HepG2 (cell line): ENCODE measurements at regions not wholly inside any gene's neighbourhood (a gene's known extent, or its start where the extent isn't known, plus 50 kb on each side); places are given as distances from the start of the nearest gene placed in this dataset.

ENCODE experiments used
- ATAC-seq: fragments of 200-7000 bp; cut with Tn5 transposase; 3 replicates; pipeline ENCODE4 v1.9.1; 2020; ENCODE audit warnings: mild to moderate bottlenecking, moderate library complexity
- BruUV-seq: library from RNA; stranded (reverse); fragments of 400-500 nt; replicated peaks from 2 replicates; lab custom pipeline; 2021; lab: Mats Ljungman, UMichigan
- CTCF ChIA-PET: fragments of 300-600 bp; formaldehyde crosslinking; extraction: SDS; loops from one replicate; lab custom pipeline; 2021; ENCODE audit warnings: low total read pairs, inconsistent platforms, low intra/inter-chr PET ratio; lab: Yijun Ruan, JAX
- POLR2A ChIA-PET: fragments of 350-600 bp; sonication (Branson Sonifier 250); formaldehyde crosslinking; loops from one replicate; lab custom pipeline; 2020; ENCODE audit warnings: antibody characterized with exemption, inconsistent platforms; lab: Yijun Ruan, JAX
- DNase-seq: peaks from one replicate; pipeline ENCODE4 v3.0.0-alpha.2; 2015; ENCODE audit warnings: low spot score
- FAIRE-seq: peaks from 3 replicates; lab custom pipeline; 2011; peaks lifted over from hg19 to GRCh38; lab: Jason Lieb, UNC
- H2AFZ ChIP-seq: one replicate; pipeline ENCODE4 v1.6.1; 2011; ENCODE audit warnings: low read length, inconsistent platforms
- H3K27ac ChIP-seq: fragments of 300-600 bp; 3 replicates; pipeline ENCODE4 v1.8.0; 2011; ENCODE audit warnings: mixed run types, mild to moderate bottlenecking, mixed read lengths, low read length, inconsistent platforms; ENCODE audit not compliant: insufficient read depth; ENCODE audit errors: extremely low read length
- H3K27me3 ChIP-seq, 2 experiments: fragments of 200-600 bp in 1 of 2; 2 replicates in 1 of 2; 3 replicates in 1 of 2; pipeline versions ENCODE4 v1.6.0 to v1.8.0; 2011; ENCODE audit warnings: low read length in 2 of 2, mild to moderate bottlenecking in 2 of 2, moderate library complexity in 2 of 2, inconsistent platforms in 1 of 2; ENCODE audit not compliant: insufficient read depth in 2 of 2, control insufficient read depth in 1 of 2
- H3K36me3 ChIP-seq, 2 experiments: fragments of 200-600 bp in 1 of 2; replicated peaks in 1 of 2; 2 replicates in 1 of 2; 3 replicates in 1 of 2; pipeline versions ENCODE4 v1.5.1 to v1.8.0; 2011; ENCODE audit warnings: low read length in 2 of 2, inconsistent platforms in 1 of 2; ENCODE audit not compliant: insufficient read depth in 2 of 2, control insufficient read depth in 1 of 2
- H3K4me1 ChIP-seq: 2 replicates; pipeline ENCODE4 v1.5.1; 2012; ENCODE audit warnings: low read length, inconsistent platforms; ENCODE audit not compliant: insufficient read depth
- H3K4me2 ChIP-seq: 2 replicates; pipeline ENCODE4 v1.6.0; 2011; ENCODE audit warnings: low read depth, low read length, inconsistent platforms
- H3K4me3 ChIP-seq, 3 experiments: fragments of 200-600 bp in 1 of 3; sonication (generic), shearing (Covaris generic) in 1 of 3; replicated peaks in 1 of 3; 2 replicates each; pipeline ENCODE4 v1.5.1; 2011 to 2016; ENCODE audit warnings: low read length in 3 of 3, inconsistent platforms in 2 of 3, low read depth in 2 of 3, mild to moderate bottlenecking in 2 of 3, control low read depth in 1 of 3, mixed read lengths in 1 of 3; ENCODE audit not compliant: insufficient read depth in 1 of 3
- H3K79me2 ChIP-seq: one replicate; pipeline ENCODE4 v1.6.1; 2011; ENCODE audit warnings: low read length, inconsistent platforms; ENCODE audit not compliant: insufficient read depth
- H3K9ac ChIP-seq: 2 replicates; pipeline ENCODE4 v1.6.0; 2011; ENCODE audit warnings: mild to moderate bottlenecking, low read depth, low read length, inconsistent platforms; ENCODE audit not compliant: insufficient read depth
- H3K9me3 ChIP-seq: 2 replicates; pipeline ENCODE4 v1.5.1; 2012; ENCODE audit warnings: mild to moderate bottlenecking, low read length
- H4K20me1 ChIP-seq: 2 replicates; pipeline ENCODE4 v1.6.0; 2011; ENCODE audit warnings: inconsistent platforms, mild to moderate bottlenecking, low read length, moderate library complexity; ENCODE audit not compliant: insufficient read depth
- AKAP8 ChIP-seq: sonication (generic); formaldehyde crosslinking; IDR thresholded peaks from 2 replicates; pipeline ENCODE4 v1.5.1; 2020; ENCODE audit warnings: mild to moderate bottlenecking, missing genetic modification reagents
- CHCHD3 ChIP-seq: sonication (generic); formaldehyde crosslinking; IDR thresholded peaks from 2 replicates; pipeline ENCODE4 v1.8.0; 2022; ENCODE audit warnings: mild to moderate bottlenecking, missing genetic modification reagents, moderate library complexity
- ELF4 ChIP-seq: sonication (generic); formaldehyde crosslinking; IDR thresholded peaks from 2 replicates; pipeline ENCODE4 v1.5.0; 2020; ENCODE audit warnings: missing genetic modification reagents, mild to moderate bottlenecking, moderate library complexity, borderline replicate concordance
- JUNB ChIP-seq: sonication (generic); formaldehyde crosslinking; IDR thresholded peaks from 2 replicates; pipeline ENCODE4 v1.8.0; 2022; ENCODE audit warnings: missing genetic modification reagents, mild to moderate bottlenecking, borderline replicate concordance
- KAT2B ChIP-seq: fragments of 150-350 bp; IDR thresholded peaks from 2 replicates; pipeline ENCODE4 v1.6.1; 2014; ENCODE audit warnings: low read depth, low read length, borderline replicate concordance
- KDM4B ChIP-seq: sonication (generic); formaldehyde crosslinking; IDR thresholded peaks from 2 replicates; pipeline ENCODE4 v1.4.0; 2020; ENCODE audit warnings: missing genetic modification reagents
- MBD4 ChIP-seq: IDR thresholded peaks from 2 replicates; pipeline ENCODE4 v1.6.1; 2012; ENCODE audit warnings: low read length, inconsistent platforms, borderline replicate concordance
- PRMT3 ChIP-seq: sonication (generic); formaldehyde crosslinking; IDR thresholded peaks from 2 replicates; pipeline ENCODE4 v1.8.1; 2022; ENCODE audit warnings: low read depth, mild to moderate bottlenecking, moderate library complexity, missing genetic modification reagents, borderline replicate concordance
- SIN3B ChIP-seq: fragments of 150-350 bp; IDR thresholded peaks from 2 replicates; pipeline ENCODE4 v1.6.1; 2014; ENCODE audit warnings: low read length
- SRY ChIP-seq: sonication (generic); formaldehyde crosslinking; IDR thresholded peaks from 2 replicates; pipeline ENCODE4 v1.8.0; 2022; ENCODE audit warnings: mild to moderate bottlenecking, missing genetic modification reagents
- ZNF776 ChIP-seq: sonication (generic); formaldehyde crosslinking; IDR thresholded peaks from 2 replicates; pipeline ENCODE4 v1.4.0; 2020; ENCODE audit warnings: mild to moderate bottlenecking, missing genetic modification reagents
- WGBS: methylation state at CpG from one replicate; pipeline ENCODE4 v1.1.6; 2017; ENCODE audit warnings: low lambda C conversion rate; 5-methylcytosine and 5-hydroxymethylcytosine counted together
- in situ Hi-C: cut with HindIII; loops from 2 replicates; pipeline ENCODE4 v1.10.0; 2017; ENCODE audit warnings: low pct_unique_long_range_greater_than_20kb; ENCODE audit not compliant: extremely low pct_ligation_motif_present
- intact Hi-C: fragments of 100-400 bp; cut with micrococcal nuclease; formaldehyde crosslinking; loops from one replicate; pipeline ENCODE4 v1.10.0; 2022; ENCODE audit not compliant: unreplicated experiment
- TF ChIP-seq, protein P1 (sequence below): sonication (generic); formaldehyde crosslinking; IDR thresholded peaks from 2 replicates; pipeline ENCODE4 v1.5.0; 2020; ENCODE audit warnings: mild to moderate bottlenecking, missing genetic modification reagents, borderline replicate concordance
- TF ChIP-seq, protein P2 (sequence below): IDR thresholded peaks from 2 replicates; pipeline ENCODE4 v1.6.1; 2016; ENCODE audit warnings: mild to moderate bottlenecking
- TF ChIP-seq, protein P3 (sequence below): sonication (generic); formaldehyde crosslinking; IDR thresholded peaks from 2 replicates; pipeline ENCODE4 v1.4.0; 2020; ENCODE audit warnings: missing genetic modification reagents, borderline replicate concordance

DNA sequence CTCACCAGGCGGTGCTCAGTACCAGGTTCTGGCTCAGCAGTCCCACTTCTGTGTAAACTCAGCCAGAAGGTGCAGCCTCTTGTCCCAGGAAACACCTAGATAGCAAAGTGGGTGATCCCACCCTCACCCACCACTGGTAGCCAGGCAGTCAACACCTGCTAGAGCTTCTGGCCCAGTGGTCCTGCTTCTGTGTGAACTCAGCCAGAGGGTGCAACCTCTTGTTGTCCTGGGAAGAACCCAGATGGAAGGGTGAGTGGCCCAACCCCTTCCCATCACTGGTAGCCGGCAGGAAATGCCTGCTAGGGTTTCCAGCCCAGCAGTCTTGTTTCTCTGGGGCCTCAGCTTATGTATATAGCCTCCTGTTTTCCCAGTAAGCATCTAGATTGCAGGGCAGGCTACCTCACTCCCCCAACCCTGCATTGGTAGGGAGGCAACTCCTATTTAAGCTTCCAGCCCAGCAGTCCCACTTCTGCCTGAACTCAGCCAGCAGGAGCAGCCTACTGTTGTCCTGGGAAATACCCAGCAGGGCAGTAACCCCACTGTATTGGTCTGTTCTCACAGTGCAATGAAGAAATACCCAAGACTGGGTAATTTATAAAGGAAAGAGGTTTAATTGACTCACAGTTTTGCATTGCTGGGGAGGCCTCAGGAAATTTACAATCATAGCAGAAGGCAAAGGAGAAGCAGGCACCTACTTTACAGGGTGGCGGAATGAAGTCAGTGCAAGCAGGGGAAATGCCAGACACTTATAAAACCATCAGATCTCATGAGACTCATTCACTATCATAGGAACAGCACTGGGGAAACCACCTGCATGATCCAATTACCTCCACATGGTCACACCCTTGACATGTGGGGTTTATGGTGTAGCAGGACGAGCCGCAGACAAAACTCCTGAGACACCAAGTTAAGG is 110.6 kb downstream of the DTWD1 start:
- Histone ChIP-seq H3K4me3 (no peak overlapping the region), H3K9me3 (no peaks in the 10 kb centered on the region), H4K20me1 (no peaks in the 10 kb centered on the region), H3K4me2 (no peak overlapping the region), H3K36me3 (no peaks in the 10 kb centered on the region), H3K9ac (no peak overlapping the region), H2AFZ (no peak overlapping the region), H3K27me3 (no peaks in the 10 kb centered on the region), H3K79me2 (no peaks in the 10 kb centered on the region), H3K27ac (no peak overlapping the region), H3K4me1 (no peaks in the 10 kb centered on the region)
- FAIRE-seq: no peak
- ATAC-seq: no peak
- in situ Hi-C loops (no loop called here), intact Hi-C loops (no loop called here)
- DNase-seq: no peak
- POLR2A ChIA-PET: no interaction called here
- CTCF ChIA-PET: no interaction called here
- BruUV-seq: no TSS peak
- no peak for TF ChIP-seq MBD4
- TF ChIP-seq SRY (CRISPR knock-in tag): no peak
- TF ChIP-seq, protein P1, sequence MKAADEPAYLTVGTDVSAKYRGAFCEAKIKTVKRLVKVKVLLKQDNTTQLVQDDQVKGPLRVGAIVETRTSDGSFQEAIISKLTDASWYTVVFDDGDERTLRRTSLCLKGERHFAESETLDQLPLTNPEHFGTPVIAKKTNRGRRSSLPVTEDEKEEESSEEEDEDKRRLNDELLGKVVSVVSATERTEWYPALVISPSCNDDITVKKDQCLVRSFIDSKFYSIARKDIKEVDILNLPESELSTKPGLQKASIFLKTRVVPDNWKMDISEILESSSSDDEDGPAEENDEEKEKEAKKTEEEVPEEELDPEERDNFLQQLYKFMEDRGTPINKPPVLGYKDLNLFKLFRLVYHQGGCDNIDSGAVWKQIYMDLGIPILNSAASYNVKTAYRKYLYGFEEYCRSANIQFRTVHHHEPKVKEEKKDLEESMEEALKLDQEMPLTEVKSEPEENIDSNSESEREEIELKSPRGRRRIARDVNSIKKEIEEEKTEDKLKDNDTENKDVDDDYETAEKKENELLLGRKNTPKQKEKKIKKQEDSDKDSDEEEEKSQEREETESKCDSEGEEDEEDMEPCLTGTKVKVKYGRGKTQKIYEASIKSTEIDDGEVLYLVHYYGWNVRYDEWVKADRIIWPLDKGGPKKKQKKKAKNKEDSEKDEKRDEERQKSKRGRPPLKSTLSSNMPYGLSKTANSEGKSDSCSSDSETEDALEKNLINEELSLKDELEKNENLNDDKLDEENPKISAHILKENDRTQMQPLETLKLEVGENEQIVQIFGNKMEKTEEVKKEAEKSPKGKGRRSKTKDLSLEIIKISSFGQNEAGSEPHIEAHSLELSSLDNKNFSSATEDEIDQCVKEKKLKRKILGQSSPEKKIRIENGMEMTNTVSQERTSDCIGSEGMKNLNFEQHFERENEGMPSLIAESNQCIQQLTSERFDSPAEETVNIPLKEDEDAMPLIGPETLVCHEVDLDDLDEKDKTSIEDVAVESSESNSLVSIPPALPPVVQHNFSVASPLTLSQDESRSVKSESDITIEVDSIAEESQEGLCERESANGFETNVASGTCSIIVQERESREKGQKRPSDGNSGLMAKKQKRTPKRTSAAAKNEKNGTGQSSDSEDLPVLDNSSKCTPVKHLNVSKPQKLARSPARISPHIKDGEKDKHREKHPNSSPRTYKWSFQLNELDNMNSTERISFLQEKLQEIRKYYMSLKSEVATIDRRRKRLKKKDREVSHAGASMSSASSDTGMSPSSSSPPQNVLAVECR: no peak
- TF ChIP-seq KDM4B: no peak
- no peak for TF ChIP-seq JUNB (CRISPR knock-in tag)
- TF ChIP-seq ELF4 (CRISPR knock-in tag): no peak
- TF ChIP-seq, protein P2, sequence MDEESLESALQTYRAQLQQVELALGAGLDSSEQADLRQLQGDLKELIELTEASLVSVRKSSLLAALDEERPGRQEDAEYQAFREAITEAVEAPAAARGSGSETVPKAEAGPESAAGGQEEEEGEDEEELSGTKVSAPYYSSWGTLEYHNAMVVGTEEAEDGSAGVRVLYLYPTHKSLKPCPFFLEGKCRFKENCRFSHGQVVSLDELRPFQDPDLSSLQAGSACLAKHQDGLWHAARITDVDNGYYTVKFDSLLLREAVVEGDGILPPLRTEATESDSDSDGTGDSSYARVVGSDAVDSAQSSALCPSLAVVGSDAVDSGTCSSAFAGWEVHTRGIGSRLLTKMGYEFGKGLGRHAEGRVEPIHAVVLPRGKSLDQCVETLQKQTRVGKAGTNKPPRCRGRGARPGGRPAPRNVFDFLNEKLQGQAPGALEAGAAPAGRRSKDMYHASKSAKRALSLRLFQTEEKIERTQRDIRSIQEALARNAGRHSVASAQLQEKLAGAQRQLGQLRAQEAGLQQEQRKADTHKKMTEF (CRISPR knock-in tag): no peak
- no peak for TF ChIP-seq AKAP8 (CRISPR knock-in tag)
- TF ChIP-seq ZNF776 (CRISPR knock-in tag): no peak
- TF ChIP-seq KAT2B: no peak
- no peak for TF ChIP-seq SIN3B
- no peak for TF ChIP-seq CHCHD3
- TF ChIP-seq PRMT3 (CRISPR knock-in tag): no peak
- TF ChIP-seq, protein P3, sequence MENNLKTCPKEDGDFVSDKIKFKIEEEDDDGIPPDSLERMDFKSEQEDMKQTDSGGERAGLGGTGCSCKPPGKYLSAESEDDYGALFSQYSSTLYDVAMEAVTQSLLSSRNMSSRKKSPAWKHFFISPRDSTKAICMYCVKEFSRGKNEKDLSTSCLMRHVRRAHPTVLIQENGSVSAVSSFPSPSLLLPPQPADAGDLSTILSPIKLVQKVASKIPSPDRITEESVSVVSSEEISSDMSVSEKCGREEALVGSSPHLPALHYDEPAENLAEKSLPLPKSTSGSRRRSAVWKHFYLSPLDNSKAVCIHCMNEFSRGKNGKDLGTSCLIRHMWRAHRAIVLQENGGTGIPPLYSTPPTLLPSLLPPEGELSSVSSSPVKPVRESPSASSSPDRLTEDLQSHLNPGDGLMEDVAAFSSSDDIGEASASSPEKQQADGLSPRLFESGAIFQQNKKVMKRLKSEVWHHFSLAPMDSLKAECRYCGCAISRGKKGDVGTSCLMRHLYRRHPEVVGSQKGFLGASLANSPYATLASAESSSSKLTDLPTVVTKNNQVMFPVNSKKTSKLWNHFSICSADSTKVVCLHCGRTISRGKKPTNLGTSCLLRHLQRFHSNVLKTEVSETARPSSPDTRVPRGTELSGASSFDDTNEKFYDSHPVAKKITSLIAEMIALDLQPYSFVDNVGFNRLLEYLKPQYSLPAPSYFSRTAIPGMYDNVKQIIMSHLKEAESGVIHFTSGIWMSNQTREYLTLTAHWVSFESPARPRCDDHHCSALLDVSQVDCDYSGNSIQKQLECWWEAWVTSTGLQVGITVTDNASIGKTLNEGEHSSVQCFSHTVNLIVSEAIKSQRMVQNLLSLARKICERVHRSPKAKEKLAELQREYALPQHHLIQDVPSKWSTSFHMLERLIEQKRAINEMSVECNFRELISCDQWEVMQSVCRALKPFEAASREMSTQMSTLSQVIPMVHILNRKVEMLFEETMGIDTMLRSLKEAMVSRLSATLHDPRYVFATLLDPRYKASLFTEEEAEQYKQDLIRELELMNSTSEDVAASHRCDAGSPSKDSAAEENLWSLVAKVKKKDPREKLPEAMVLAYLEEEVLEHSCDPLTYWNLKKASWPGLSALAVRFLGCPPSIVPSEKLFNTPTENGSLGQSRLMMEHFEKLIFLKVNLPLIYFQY: no peak
- 14% methylated on average over 5 of the region's 5 CpGs for WGBS
